Sigmoid colon (tissue), 6 donors: ENCODE measurements at regions not wholly inside any gene's neighbourhood (a gene's known extent, or its start where the extent isn't known, plus 50 kb on each side); places are given as distances from the start of the nearest gene placed in this dataset.

Experiments used
- DNase-seq: peaks from one replicate; pipeline ENCODE4 v3.0.0-alpha.2; 2019
- H3K27ac ChIP-seq, 4 donors: fragments of 200-600 bp; sonication (generic); one replicate each; pipeline ENCODE4 v1.5.1; 2016 to 2019; ENCODE audit warnings: mild to moderate bottlenecking in 1 of 4
- H3K27me3 ChIP-seq, 3 donors: fragments of 200-600 bp; sonication (generic); one replicate each; pipeline ENCODE4 v1.5.1; 2019; ENCODE audit warnings: mild to moderate bottlenecking in 1 of 3
- H3K36me3 ChIP-seq, 4 donors: fragments of 200-600 bp; sonication (generic); one replicate each; pipeline ENCODE4 v1.5.1; 2016 to 2019
- H3K4me1 ChIP-seq, 4 donors: fragments of 200-600 bp; sonication (generic); one replicate each; pipeline ENCODE4 v1.5.1; 2017 to 2019
- H3K4me3 ChIP-seq, 4 donors: fragments of 200-600 bp; sonication (generic); one replicate each; pipeline ENCODE4 v1.5.1; 2017 to 2019; ENCODE audit warnings: mild to moderate bottlenecking in 2 of 4, moderate library complexity in 1 of 4
- H3K9me3 ChIP-seq, 4 donors: fragments of 200-600 bp in 3 of 4; sonication (generic) in 3 of 4; one replicate each; pipeline versions ENCODE4 v1.5.1 to v1.6.1; 2013 to 2019
- CTCF ChIP-seq, 4 experiments: fragments of 450-650 bp in 3 of 4; fragments of 200-600 bp in 1 of 4; IDR thresholded peaks; one replicate each; pipeline ENCODE4 v1.5.1; 2016 to 2019; ENCODE audit warnings: antibody characterized with exemption in 4 of 4, mild to moderate bottlenecking in 3 of 4, moderate library complexity in 2 of 4
- EP300 ChIP-seq, 4 donors: sonication (generic); formaldehyde crosslinking; IDR thresholded peaks; one replicate each; pipeline ENCODE4 v1.6.1; 2017; ENCODE audit warnings: antibody characterized with exemption in 4 of 4
- POLR2A ChIP-seq, 2 donors: fragments of 450-650 bp; IDR thresholded peaks; one replicate each; pipeline ENCODE4 v1.6.1; 2016; ENCODE audit warnings: antibody characterized with exemption in 2 of 2, mild to moderate bottlenecking in 2 of 2, moderate library complexity in 2 of 2
- POLR2AphosphoS5 ChIP-seq, 4 donors: sonication (generic); formaldehyde crosslinking; IDR thresholded peaks; one replicate each; pipeline ENCODE4 v1.6.1; 2017; ENCODE audit warnings: antibody characterized with exemption in 4 of 4
- WGBS, 2 donors: extraction: QIAGEN DNeasy Blood & Tissue Kit; methylation state at CpG; one replicate each; pipeline ENCODE4 v1.1.7; 2013; 5-methylcytosine and 5-hydroxymethylcytosine counted together
- intact Hi-C: fragments of 100-400 bp; cut with DNase I; formaldehyde crosslinking; loops from one replicate; pipeline ENCODE4 v1.15.1; 2023
- donor health status: healthy with polysubstance abuse.
- donor health status: healthy.

DNA sequence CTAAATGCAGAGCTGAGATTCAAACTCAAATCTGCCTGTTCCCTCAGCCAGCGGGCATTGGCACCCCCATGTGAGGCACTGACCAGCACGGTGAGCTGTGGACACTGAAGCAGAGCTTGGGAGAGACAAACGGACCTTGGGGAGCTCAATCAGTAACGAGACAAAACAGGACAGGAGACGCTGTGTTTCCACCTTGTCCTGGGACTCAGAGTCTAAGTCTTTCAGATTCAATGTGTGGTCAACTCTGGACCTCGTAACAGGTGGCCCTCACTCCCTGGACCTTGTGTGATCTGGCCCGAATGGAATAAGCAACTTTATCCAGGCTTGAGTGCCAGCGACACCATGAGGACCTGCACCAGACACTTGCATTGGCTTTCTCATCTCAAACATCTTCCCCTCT is 232.5 kb downstream of the UACA start:
- intact Hi-C loops, result no loop called here
- TF ChIP-seq POLR2A (IDR thresholded peaks at IDR 0.05), result no peak
- TF ChIP-seq EP300 (IDR thresholded peaks at IDR 0.05), result no peak
- H3K27ac ChIP-seq, result no peak overlapping the region
- DNase-seq, result no peak
- H3K27me3 ChIP-seq, result no peaks in the 10 kb centered on the region
- H3K36me3 ChIP-seq, result no peaks in the 10 kb centered on the region
- H3K4me3 ChIP-seq, result no peak overlapping the region
- 92 to 93% methylated on average over 8 of the region's 8 CpGs for WGBS, 2 donors
- no peaks in the 10 kb centered on the region for H3K9me3 ChIP-seq
- H3K4me1 ChIP-seq, result peaks cover 0 to 14% (median 11%) of the 10 kb centered on the region in 4 donors

DNA sequence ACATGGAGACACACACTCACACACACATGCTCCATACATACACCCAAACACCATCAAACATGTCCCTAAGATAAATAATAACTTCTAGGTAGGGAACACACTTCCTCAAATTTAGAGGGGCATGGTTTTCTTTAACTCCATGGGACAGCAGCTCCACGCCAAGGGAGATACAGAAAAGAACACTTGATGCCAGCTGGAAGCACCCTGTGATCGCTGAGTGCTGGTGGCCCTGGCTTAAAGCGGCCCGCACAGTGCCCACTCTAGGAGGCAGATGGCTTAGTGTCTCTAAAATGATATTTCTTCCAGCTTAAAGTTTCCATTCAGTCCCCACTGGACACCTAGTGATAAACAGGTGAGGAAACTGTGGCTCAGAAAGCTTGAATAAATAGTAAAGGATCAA is 232.9 kb downstream of the UACA start:
- H3K4me3 ChIP-seq, result no peak overlapping the region
- no peaks in the 10 kb centered on the region for H3K27me3 ChIP-seq
- peaks cover 0 to 14% (median 11%) of the 10 kb centered on the region in 4 donors for H3K4me1 ChIP-seq
- no peak overlapping the region for H3K27ac ChIP-seq
- DNase-seq, result no peak
- 81 to 94% methylated on average over 4 of the region's 4 CpGs for WGBS, 2 donors
- H3K9me3 ChIP-seq, result no peaks in the 10 kb centered on the region
- no peak for TF ChIP-seq POLR2A (IDR thresholded peaks at IDR 0.05)
- no peak for TF ChIP-seq POLR2AphosphoS5 (IDR thresholded peaks at IDR 0.05)
- no peak for TF ChIP-seq EP300 (IDR thresholded peaks at IDR 0.05)
- no peak for TF ChIP-seq CTCF (IDR thresholded peaks at IDR 0.05)
- H3K36me3 ChIP-seq, result no peaks in the 10 kb centered on the region
- intact Hi-C loops, result no loop called here

DNA sequence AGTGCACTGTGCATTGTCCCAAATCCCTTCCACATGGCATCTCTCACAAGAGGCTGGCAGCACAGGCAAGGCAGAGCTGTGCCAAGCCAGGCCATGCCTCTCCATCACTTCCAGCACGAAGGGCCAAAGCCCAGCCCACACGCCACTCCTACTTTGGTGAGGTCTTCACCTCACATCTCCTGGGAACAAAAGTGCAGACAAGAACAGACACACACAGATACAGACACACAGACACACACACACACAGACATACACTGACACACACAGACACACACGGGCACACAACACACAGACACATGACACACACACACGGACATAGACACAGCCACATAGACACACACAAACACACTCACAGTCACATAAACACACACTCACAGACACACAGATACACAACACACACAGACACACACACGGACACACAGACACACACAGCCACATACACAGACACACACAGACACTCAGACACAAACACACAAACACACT is 233.3 kb downstream of the UACA start:
- H3K27ac ChIP-seq, result no peak overlapping the region
- H3K36me3 ChIP-seq, result no peaks in the 10 kb centered on the region
- no peaks in the 10 kb centered on the region for H3K9me3 ChIP-seq
- WGBS, 2 donors, result 88 to 90% methylated on average over 5 of the region's 5 CpGs
- H3K27me3 ChIP-seq, result no peaks in the 10 kb centered on the region
- H3K4me1 ChIP-seq, result peaks cover 0 to 14% (median 11%) of the 10 kb centered on the region in 4 donors
- no peak for DNase-seq
- H3K4me3 ChIP-seq, result no peak overlapping the region
- intact Hi-C loops, result no loop called here
- TF ChIP-seq EP300 (IDR thresholded peaks at IDR 0.05) (no peak), POLR2AphosphoS5 (IDR thresholded peaks at IDR 0.05) (no peak), CTCF (IDR thresholded peaks at IDR 0.05) (no peak), POLR2A (IDR thresholded peaks at IDR 0.05) (no peak)

GRCh38 chr15:70528816-70529215 is 234.5 kb downstream of the UACA start:
- Histone ChIP-seq H3K4me3 (no peak overlapping the region), H3K9me3 (no peaks in the 10 kb centered on the region), H3K4me1 (peaks cover 0 to 14% (median 11%) of the 10 kb centered on the region in 4 donors), H3K36me3 (no peaks in the 10 kb centered on the region), H3K27me3 (no peaks in the 10 kb centered on the region), H3K27ac (no peak overlapping the region)
- WGBS, 2 donors, result 77 to 86% methylated on average over 4 of the region's 4 CpGs
- intact Hi-C loops, result no loop called here
- DNase-seq, result no peak
- TF ChIP-seq EP300 (IDR thresholded peaks at IDR 0.05) (no peak), POLR2A (IDR thresholded peaks at IDR 0.05) (no peak), CTCF (IDR thresholded peaks at IDR 0.05) (no peak), POLR2AphosphoS5 (IDR thresholded peaks at IDR 0.05) (no peak)

- intact Hi-C loops, result no loop called here
- H3K27me3 ChIP-seq, result no peaks in the 10 kb centered on the region
- DNase-seq, result no peak
- no peaks in the 10 kb centered on the region for H3K9me3 ChIP-seq
- TF ChIP-seq POLR2AphosphoS5 (IDR thresholded peaks at IDR 0.05), result no peak
- TF ChIP-seq CTCF (IDR thresholded peaks at IDR 0.05), result no peak
- no peak for TF ChIP-seq EP300 (IDR thresholded peaks at IDR 0.05)
- TF ChIP-seq POLR2A (IDR thresholded peaks at IDR 0.05), result no peak
- no peak overlapping the region for H3K27ac ChIP-seq
- H3K36me3 ChIP-seq, result no peaks in the 10 kb centered on the region
- peaks cover 0 to 14% (median 11%) of the 10 kb centered on the region in 4 donors for H3K4me1 ChIP-seq
- WGBS, 2 donors, result 38 to 44% methylated on average over 6 of the region's 6 CpGs
- H3K4me3 ChIP-seq, result no peak overlapping the region
Measured at GRCh38 chr15:70528270-70528706, 235.1 kb downstream of the UACA start.
